Natural killer cell (primary cell): ENCODE measurements at regions not wholly inside any gene's neighbourhood (a gene's known extent, or its start where the extent isn't known, plus 50 kb on each side); places are given as distances from the start of the nearest gene placed in this dataset.

ENCODE experiments used
- ATAC-seq, 3 donors: fragments of 150-1000 bp in 2 of 3; fragments of 200-7000 bp in 1 of 3; cut with Tn5 transposase; 1 replicate in 1 of 3; 2 replicates in 2 of 3; pipeline ENCODE4 v1.10.0; 2021; ENCODE audit warnings: mild to moderate bottlenecking in 2 of 3, moderate library complexity in 2 of 3
- DNase-seq, 2 donors: peaks; one replicate each; pipeline versions ENCODE4 v3.0.0 to v3.0.0-alpha.2; 2013 to 2021; ENCODE audit warnings: mixed read lengths in 1 of 2
- H3K27ac ChIP-seq: one replicate; pipeline ENCODE4 v1.5.1; 2013; ENCODE audit warnings: mild to moderate bottlenecking, low read length
- H3K27me3 ChIP-seq: one replicate; pipeline ENCODE4 v1.6.1; 2013; ENCODE audit warnings: low read length; ENCODE audit not compliant: control insufficient read depth, insufficient read depth
- H3K36me3 ChIP-seq: one replicate; pipeline ENCODE4 v1.6.1; 2013; ENCODE audit warnings: low read length; ENCODE audit not compliant: control insufficient read depth, insufficient read depth
- H3K4me1 ChIP-seq: one replicate; pipeline ENCODE4 v1.6.1; 2013; ENCODE audit warnings: low read length; ENCODE audit not compliant: control insufficient read depth, insufficient read depth
- H3K4me3 ChIP-seq: one replicate; pipeline ENCODE4 v1.5.1; 2013; ENCODE audit warnings: low read length
- H3K9me3 ChIP-seq: one replicate; pipeline ENCODE4 v1.6.1; 2013; ENCODE audit warnings: low read length; ENCODE audit not compliant: control insufficient read depth, insufficient read depth
- H3K27ac Mint-ChIP-seq, 2 donors: one replicate each; pipeline ENCODE4 v1.8.0; 2022; ENCODE audit warnings: mild to moderate bottlenecking in 2 of 2, mixed read lengths in 2 of 2, moderate library complexity in 1 of 2
- H3K27me3 Mint-ChIP-seq, 2 donors: one replicate each; pipeline ENCODE4 v1.8.0; 2022; ENCODE audit warnings: low read depth in 2 of 2, mixed read lengths in 2 of 2
- H3K36me3 Mint-ChIP-seq: one replicate; pipeline ENCODE4 v1.8.0; 2022; ENCODE audit warnings: mixed read lengths
- H3K4me1 Mint-ChIP-seq, 2 donors: one replicate each; pipeline ENCODE4 v1.8.0; 2022; ENCODE audit warnings: mixed read lengths in 2 of 2
- H3K4me3 Mint-ChIP-seq: one replicate; pipeline ENCODE4 v1.8.0; 2022; ENCODE audit warnings: mild to moderate bottlenecking, moderate library complexity, mixed read lengths
- H3K9me3 Mint-ChIP-seq, 2 donors: one replicate each; pipeline ENCODE4 v1.8.0; 2022; ENCODE audit warnings: mixed read lengths in 2 of 2
- WGBS: methylation state at CpG from one replicate; pipeline ENCODE4 v1.1.7; 2013; ENCODE audit warnings: missing lambda C conversion rate; ENCODE audit not compliant: insufficient coverage; 5-methylcytosine and 5-hydroxymethylcytosine counted together
- intact Hi-C: fragments of 100-400 bp; cut with micrococcal nuclease; formaldehyde crosslinking; loops from one replicate; pipeline ENCODE4 v1.14.2; 2022
- TF ChIP-seq, protein P1 (sequence below): fragments of 200-600 bp; IDR thresholded peaks from one replicate; pipeline ENCODE4 v1.8.0; 2022; ENCODE audit warnings: antibody characterized with exemption

DNA sequence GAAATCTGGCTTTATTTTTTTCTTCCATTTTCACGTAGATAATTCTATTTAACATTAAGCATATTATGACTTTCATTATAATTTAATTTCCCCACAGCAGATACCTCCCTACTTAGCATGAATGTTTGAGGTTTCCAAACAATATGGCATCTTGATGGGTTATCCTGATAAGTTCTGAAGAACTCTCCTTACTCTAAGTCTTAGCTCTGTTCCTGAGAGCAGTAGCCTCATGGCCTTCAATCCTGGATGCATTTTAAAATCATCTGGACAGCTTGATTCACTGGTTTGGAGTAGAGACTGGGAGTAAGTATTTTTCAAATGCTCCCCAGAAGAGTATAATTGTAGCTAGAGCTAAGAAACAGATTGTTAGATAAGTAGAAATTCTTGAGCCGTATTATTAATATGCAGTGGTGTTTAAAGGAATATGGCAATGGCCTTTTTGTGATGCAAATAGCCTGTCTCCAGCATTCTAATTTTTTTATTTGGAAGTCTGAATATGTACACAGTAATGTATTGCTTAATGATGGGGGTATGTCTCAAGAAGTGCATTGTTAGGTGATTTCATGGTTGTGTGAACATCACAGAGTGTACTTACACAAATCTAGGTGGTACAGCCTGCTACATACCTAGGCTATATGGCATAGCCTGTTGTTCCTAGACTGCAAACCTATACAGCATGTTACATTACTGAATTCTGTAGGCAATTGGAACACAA lies 110.5 kb upstream of the EEF1E1 start:
- no peaks in the 10 kb centered on the region for H3K4me1 ChIP-seq
- H3K27me3 ChIP-seq = no peaks in the 10 kb centered on the region
- H3K27ac ChIP-seq = no peak overlapping the region
- TF ChIP-seq, protein P1, sequence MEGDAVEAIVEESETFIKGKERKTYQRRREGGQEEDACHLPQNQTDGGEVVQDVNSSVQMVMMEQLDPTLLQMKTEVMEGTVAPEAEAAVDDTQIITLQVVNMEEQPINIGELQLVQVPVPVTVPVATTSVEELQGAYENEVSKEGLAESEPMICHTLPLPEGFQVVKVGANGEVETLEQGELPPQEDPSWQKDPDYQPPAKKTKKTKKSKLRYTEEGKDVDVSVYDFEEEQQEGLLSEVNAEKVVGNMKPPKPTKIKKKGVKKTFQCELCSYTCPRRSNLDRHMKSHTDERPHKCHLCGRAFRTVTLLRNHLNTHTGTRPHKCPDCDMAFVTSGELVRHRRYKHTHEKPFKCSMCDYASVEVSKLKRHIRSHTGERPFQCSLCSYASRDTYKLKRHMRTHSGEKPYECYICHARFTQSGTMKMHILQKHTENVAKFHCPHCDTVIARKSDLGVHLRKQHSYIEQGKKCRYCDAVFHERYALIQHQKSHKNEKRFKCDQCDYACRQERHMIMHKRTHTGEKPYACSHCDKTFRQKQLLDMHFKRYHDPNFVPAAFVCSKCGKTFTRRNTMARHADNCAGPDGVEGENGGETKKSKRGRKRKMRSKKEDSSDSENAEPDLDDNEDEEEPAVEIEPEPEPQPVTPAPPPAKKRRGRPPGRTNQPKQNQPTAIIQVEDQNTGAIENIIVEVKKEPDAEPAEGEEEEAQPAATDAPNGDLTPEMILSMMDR = no peak
- no peaks in the 10 kb centered on the region for H3K4me1 Mint-ChIP-seq
- intact Hi-C loops = no loop called here
- no peaks in the 10 kb centered on the region for H3K36me3 ChIP-seq
- 83% methylated on average over 1 of the region's 2 CpGs for WGBS
- no peaks in the 10 kb centered on the region for H3K9me3 ChIP-seq
- no peak overlapping the region for H3K4me3 Mint-ChIP-seq
- no peak overlapping the region for H3K27ac Mint-ChIP-seq
- H3K36me3 Mint-ChIP-seq = no peaks in the 10 kb centered on the region
- no peak for ATAC-seq
- no peak for DNase-seq
- peaks cover 4 to 10% of the 10 kb centered on the region in 2 donors for H3K27me3 Mint-ChIP-seq
- H3K9me3 Mint-ChIP-seq = no peaks in the 10 kb centered on the region
- H3K4me3 ChIP-seq = no peak overlapping the region

DNA sequence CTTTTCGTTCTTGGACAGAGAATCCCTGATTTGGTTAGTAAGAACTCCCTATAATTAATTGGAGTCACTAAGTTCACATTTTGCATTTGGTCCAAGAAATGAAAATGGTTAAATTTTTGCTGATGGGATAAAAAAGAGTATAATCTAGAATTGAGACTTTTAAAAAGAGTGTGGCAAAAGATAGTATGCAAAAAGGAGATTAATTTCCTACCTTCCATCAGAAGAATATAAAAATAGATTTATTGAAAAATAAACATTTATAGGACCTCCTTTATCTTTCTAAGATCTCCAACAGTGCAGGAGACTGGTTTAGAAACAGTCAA lies 105.5 kb upstream of the EEF1E1 start:
- intact Hi-C loops = no loop called here
- no peak overlapping the region for H3K4me3 ChIP-seq
- TF ChIP-seq, protein P1 = no peak
- Mint-ChIP-seq H3K36me3 (no peaks in the 10 kb centered on the region), H3K27me3 (peaks cover 6 to 17% of the 10 kb centered on the region in 2 donors), H3K4me1 (no peaks in the 10 kb centered on the region), H3K9me3 (no peaks in the 10 kb centered on the region), H3K27ac (no peak overlapping the region), H3K4me3 (no peak overlapping the region)
- ATAC-seq = no peak
- no peaks in the 10 kb centered on the region for H3K36me3 ChIP-seq
- no peak overlapping the region for H3K27ac ChIP-seq
- no peak for DNase-seq
- no peaks in the 10 kb centered on the region for H3K9me3 ChIP-seq
- no peaks in the 10 kb centered on the region for H3K27me3 ChIP-seq
- WGBS = 80% methylated on average over 1 of the region's 1 CpG
- H3K4me1 ChIP-seq = no peaks in the 10 kb centered on the region

DNA sequence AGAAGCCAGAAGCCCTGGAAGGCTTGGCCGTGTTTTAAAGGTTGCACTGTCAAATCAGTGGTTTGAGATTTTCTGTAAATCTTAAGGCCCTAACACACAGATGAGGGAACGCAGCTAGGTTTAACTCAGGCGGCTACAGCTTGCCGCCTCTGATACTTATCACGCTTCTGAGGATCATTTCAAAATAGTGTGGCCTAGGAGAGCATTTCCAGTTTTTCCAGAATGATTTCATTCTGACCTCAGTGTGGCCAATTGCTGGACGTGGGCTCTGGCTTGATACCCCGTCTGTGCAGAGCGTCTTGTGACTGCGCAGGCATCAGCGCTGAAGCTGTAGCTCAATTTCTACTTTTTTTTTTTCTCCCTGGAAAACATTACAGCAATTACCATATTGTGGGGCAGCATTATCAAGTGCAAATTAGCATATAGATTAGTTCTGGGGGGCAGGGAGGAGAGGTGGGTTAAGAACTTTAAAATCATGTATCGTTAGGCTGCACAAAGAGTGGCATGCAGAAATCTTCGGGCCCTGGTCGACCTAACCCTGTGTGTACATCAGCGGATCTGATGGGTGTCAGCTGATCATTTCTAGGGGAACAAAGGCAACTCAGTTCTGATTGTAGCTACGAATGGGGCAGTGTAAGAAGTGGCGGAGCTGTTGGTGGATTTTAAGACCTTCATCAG lies 105.0 kb upstream of the EEF1E1 start:
- TF ChIP-seq, protein P1 = no peak
- H3K36me3 ChIP-seq = no peaks in the 10 kb centered on the region
- DNase-seq (no peak), ATAC-seq (no peak)
- Mint-ChIP-seq H3K9me3 (no peaks in the 10 kb centered on the region), H3K4me1 (no peaks in the 10 kb centered on the region), H3K27me3 (peaks cover 6 to 17% of the 10 kb centered on the region in 2 donors), H3K36me3 (no peaks in the 10 kb centered on the region), H3K27ac (no peak overlapping the region), H3K4me3 (no peak overlapping the region)
- no peaks in the 10 kb centered on the region for H3K9me3 ChIP-seq
- H3K4me1 ChIP-seq = no peaks in the 10 kb centered on the region
- intact Hi-C loops = no loop called here
- H3K27me3 ChIP-seq = no peaks in the 10 kb centered on the region
- no peak overlapping the region for H3K4me3 ChIP-seq
- 88% methylated on average over 16 of the region's 16 CpGs for WGBS
- H3K27ac ChIP-seq = no peak overlapping the region

DNA sequence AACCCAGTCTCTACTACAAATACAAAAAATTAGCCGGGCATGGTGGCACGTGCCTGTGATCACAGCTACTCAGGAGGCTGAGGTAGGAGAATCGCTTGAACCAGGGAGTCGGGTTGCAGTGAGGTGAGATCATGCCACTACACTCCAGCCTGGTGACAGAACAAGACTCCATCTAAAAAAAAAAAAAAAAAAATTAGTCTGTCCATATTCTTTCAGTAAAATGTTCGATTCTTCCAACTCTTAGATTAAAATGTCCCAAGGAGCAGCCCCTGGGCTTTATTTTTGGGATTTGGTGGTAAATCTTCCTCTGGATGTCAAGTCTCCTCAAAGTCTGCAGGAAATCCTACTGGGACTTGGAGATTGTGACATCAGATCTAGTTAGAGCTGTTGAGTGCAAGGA lies 101.0 kb upstream of the EEF1E1 start:
- Mint-ChIP-seq H3K36me3 (no peaks in the 10 kb centered on the region), H3K9me3 (peaks cover 0 to 2% of the 10 kb centered on the region in 2 donors), H3K4me1 (no peaks in the 10 kb centered on the region), H3K4me3 (no peak overlapping the region), H3K27ac (no peak overlapping the region), H3K27me3 (peaks cover 5 to 7% of the 10 kb centered on the region in 2 donors)
- H3K4me1 ChIP-seq = no peaks in the 10 kb centered on the region
- ATAC-seq = no peak
- TF ChIP-seq, protein P1 = no peak
- no peaks in the 10 kb centered on the region for H3K36me3 ChIP-seq
- no peaks in the 10 kb centered on the region for H3K9me3 ChIP-seq
- H3K4me3 ChIP-seq = no peak overlapping the region
- no peaks in the 10 kb centered on the region for H3K27me3 ChIP-seq
- no peak overlapping the region for H3K27ac ChIP-seq
- 67% methylated on average over 4 of the region's 5 CpGs for WGBS
- intact Hi-C loops = no loop called here
- no peak for DNase-seq
